DND-41 (cell line): ENCODE measurements at regions not wholly inside any gene's neighbourhood (a gene's known extent, or its start where the extent isn't known, plus 50 kb on each side); places are given as distances from the start of the nearest gene placed in this dataset.

ENCODE experiments used
- ATAC-seq: fragments of 200-7000 bp; cut with Tn5 transposase; 3 replicates; pipeline ENCODE4 v1.9.1; 2021; ENCODE audit warnings: low read depth; ENCODE audit not compliant: insufficient read depth
- DNase-seq: peaks from one replicate; pipeline ENCODE4 v3.0.0-alpha.2; 2020
- H2AFZ ChIP-seq: 2 replicates; pipeline ENCODE4 v1.6.0; 2012; ENCODE audit warnings: low read depth, low read length
- H3K27ac ChIP-seq: 2 replicates; pipeline ENCODE4 v1.5.1; 2012; ENCODE audit warnings: low read length, inconsistent platforms
- H3K27me3 ChIP-seq: fragments of 200-600 bp; sonication (generic); 2 replicates; pipeline ENCODE4 v1.6.0; 2012; ENCODE audit warnings: low read length, mild to moderate bottlenecking, inconsistent platforms; ENCODE audit not compliant: insufficient read depth, poor library complexity
- H3K36me3 ChIP-seq: 2 replicates; pipeline ENCODE4 v1.5.1; 2012; ENCODE audit warnings: low read length, inconsistent platforms; ENCODE audit not compliant: insufficient read depth
- H3K4me1 ChIP-seq: 2 replicates; pipeline ENCODE4 v1.5.1; 2012; ENCODE audit warnings: mild to moderate bottlenecking, low read length; ENCODE audit not compliant: insufficient read depth
- H3K4me2 ChIP-seq: 2 replicates; pipeline ENCODE4 v1.6.0; 2012; ENCODE audit warnings: mild to moderate bottlenecking, moderate library complexity, low read length, inconsistent platforms; ENCODE audit not compliant: insufficient read depth
- H3K4me3 ChIP-seq, 2 experiments: fragments of 200-600 bp in 1 of 2; shearing (Covaris generic) in 1 of 2; 2 replicates each; pipeline ENCODE4 v1.5.1; 2012 to 2016; ENCODE audit warnings: inconsistent platforms in 2 of 2, low read length in 2 of 2, mild to moderate bottlenecking in 2 of 2, low read depth in 1 of 2, moderate library complexity in 1 of 2
- H3K79me2 ChIP-seq: 2 replicates; pipeline ENCODE4 v1.6.0; 2012; ENCODE audit warnings: low read length, inconsistent platforms; ENCODE audit not compliant: insufficient read depth
- H3K9ac ChIP-seq: 2 replicates; pipeline ENCODE4 v1.6.0; 2012; ENCODE audit warnings: low read depth, mild to moderate bottlenecking, inconsistent platforms, low read length, moderate library complexity
- H3K9me3 ChIP-seq: 2 replicates; pipeline ENCODE4 v1.5.1; 2012; ENCODE audit warnings: low read length, moderate library complexity, mild to moderate bottlenecking, inconsistent platforms; ENCODE audit not compliant: insufficient read depth, severe bottlenecking
- H4K20me1 ChIP-seq: 2 replicates; pipeline ENCODE4 v1.6.0; 2012; ENCODE audit warnings: low read length; ENCODE audit not compliant: insufficient read depth
- EZH2 ChIP-seq: IDR thresholded peaks from 3 replicates; pipeline ENCODE4 v1.6.1; 2012; ENCODE audit warnings: borderline replicate concordance, low read depth, mild to moderate bottlenecking, moderate library complexity, low read length, inconsistent platforms; ENCODE audit not compliant: severe bottlenecking
- TF ChIP-seq, protein P1 (sequence below): IDR thresholded peaks from 2 replicates; pipeline ENCODE4 v1.5.1; 2012; ENCODE audit warnings: borderline replicate concordance, low read length, moderate library complexity, mild to moderate bottlenecking; ENCODE audit not compliant: poor library complexity, severe bottlenecking; ENCODE audit errors: extremely low read depth

DNA sequence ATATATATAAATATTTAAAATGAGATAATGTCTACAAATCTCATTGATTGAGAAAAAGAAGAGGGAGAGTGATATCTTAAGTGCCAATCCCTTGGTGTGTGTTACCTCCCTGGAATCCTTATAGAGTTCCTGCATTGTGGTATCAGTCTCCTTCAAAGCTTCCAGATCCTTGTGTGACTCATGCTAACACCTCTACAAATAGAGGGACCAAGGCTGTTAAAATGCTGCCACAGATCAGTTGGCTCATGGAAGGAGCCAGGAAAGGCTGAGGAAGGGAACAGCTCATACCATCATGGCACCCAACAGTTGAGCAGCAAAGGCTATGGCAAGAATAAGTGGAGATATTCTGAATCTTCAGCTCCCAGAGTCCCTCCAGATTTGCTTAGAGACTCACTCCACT, 163.6 kb upstream of the ISX start:
- Histone ChIP-seq H3K27me3 (no peaks in the 10 kb centered on the region), H3K4me2 (no peak overlapping the region), H3K79me2 (no peaks in the 10 kb centered on the region), H3K4me3 (no peak overlapping the region), H3K9me3 (no peaks in the 10 kb centered on the region), H3K27ac (no peak overlapping the region), H3K4me1 (no peaks in the 10 kb centered on the region), H2AFZ (no peak overlapping the region), H3K9ac (no peak overlapping the region), H4K20me1 (no peaks in the 10 kb centered on the region), H3K36me3 (no peaks in the 10 kb centered on the region)
- no peak for TF ChIP-seq EZH2
- TF ChIP-seq, protein P1, sequence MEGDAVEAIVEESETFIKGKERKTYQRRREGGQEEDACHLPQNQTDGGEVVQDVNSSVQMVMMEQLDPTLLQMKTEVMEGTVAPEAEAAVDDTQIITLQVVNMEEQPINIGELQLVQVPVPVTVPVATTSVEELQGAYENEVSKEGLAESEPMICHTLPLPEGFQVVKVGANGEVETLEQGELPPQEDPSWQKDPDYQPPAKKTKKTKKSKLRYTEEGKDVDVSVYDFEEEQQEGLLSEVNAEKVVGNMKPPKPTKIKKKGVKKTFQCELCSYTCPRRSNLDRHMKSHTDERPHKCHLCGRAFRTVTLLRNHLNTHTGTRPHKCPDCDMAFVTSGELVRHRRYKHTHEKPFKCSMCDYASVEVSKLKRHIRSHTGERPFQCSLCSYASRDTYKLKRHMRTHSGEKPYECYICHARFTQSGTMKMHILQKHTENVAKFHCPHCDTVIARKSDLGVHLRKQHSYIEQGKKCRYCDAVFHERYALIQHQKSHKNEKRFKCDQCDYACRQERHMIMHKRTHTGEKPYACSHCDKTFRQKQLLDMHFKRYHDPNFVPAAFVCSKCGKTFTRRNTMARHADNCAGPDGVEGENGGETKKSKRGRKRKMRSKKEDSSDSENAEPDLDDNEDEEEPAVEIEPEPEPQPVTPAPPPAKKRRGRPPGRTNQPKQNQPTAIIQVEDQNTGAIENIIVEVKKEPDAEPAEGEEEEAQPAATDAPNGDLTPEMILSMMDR = no peak
- ATAC-seq (no peak), DNase-seq (no peak)

DNA sequence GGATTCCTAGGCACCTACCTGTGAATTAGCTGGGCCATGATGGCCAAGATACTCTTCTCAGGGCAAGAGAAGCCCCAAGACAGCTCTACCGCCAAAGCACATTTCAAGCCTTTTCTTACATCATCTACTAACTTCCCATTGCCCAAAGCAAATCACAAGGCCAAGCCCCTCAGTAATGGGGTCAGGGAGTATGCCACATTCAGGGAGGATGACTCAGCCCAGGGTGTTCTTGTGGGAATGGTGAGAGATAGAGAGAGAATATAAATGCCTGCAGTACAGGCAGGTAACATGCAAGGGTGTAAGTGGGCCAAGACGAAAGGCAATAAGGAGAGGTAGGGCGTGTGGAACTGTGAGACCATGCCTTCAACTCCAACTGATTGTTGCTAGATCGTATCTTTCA, 162.5 kb upstream of the ISX start:
- Histone ChIP-seq H3K4me1 (no peaks in the 10 kb centered on the region), H3K4me2 (no peak overlapping the region), H3K79me2 (no peaks in the 10 kb centered on the region), H3K27ac (no peak overlapping the region), H2AFZ (no peak overlapping the region), H3K36me3 (no peaks in the 10 kb centered on the region), H3K9me3 (no peaks in the 10 kb centered on the region), H4K20me1 (no peaks in the 10 kb centered on the region), H3K27me3 (no peaks in the 10 kb centered on the region), H3K4me3 (no peak overlapping the region), H3K9ac (no peak overlapping the region)
- DNase-seq (no peak), ATAC-seq (no peak)
- no peak for TF ChIP-seq EZH2
- TF ChIP-seq, protein P1 = no peak

DNA sequence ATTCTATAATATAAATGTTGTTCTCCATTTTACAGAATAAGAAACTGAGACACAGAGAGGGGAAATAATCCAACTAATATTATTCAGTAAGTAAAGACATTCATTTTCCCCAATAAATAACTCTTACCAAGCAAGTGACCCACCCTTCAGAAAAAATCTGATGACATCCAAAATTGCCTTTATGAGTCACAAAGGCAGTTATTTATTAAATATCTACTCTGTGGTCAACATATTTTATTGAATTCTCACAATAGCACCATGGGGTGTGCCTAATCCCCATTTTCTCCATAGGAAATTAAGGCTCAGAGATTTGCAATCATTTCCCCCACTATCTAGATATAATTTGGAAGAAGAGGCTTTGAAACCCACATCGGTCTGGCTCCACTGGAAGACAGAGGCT, 161.5 kb upstream of the ISX start:
- H4K20me1 ChIP-seq = no peaks in the 10 kb centered on the region
- DNase-seq (no peak), ATAC-seq (no peak)
- H2AFZ ChIP-seq = no peak overlapping the region
- H3K4me3 ChIP-seq = no peak overlapping the region
- H3K4me1 ChIP-seq = no peaks in the 10 kb centered on the region
- H3K9ac ChIP-seq = no peak overlapping the region
- TF ChIP-seq EZH2 = no peak
- TF ChIP-seq, protein P1 = no peak
- H3K4me2 ChIP-seq = no peak overlapping the region
- no peaks in the 10 kb centered on the region for H3K36me3 ChIP-seq
- no peaks in the 10 kb centered on the region for H3K9me3 ChIP-seq
- H3K27me3 ChIP-seq = no peaks in the 10 kb centered on the region
- no peak overlapping the region for H3K27ac ChIP-seq
- no peaks in the 10 kb centered on the region for H3K79me2 ChIP-seq

DNA sequence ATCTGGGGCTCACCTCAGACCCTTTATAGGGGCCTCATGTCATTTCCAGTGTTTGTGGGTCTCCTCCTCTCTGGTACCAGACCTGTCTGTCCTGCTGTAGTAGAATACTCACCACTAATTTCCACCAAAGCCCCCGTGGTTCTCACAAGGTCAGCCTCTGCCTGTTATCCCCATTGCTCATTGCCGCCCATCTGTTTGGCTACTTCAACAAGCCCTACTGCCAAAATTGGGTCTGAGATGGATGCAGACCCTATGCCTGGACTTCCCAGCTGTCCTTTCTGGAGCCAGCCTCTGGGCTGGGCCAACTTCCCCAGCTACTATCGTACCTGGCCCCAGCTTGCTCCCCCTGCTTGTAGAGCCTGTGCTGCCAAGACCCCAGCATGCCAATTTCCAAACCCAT, 152.1 kb upstream of the ISX start:
- no peaks in the 10 kb centered on the region for H3K9me3 ChIP-seq
- H3K9ac ChIP-seq = no peak overlapping the region
- H3K27ac ChIP-seq = no peak overlapping the region
- no peaks in the 10 kb centered on the region for H3K79me2 ChIP-seq
- TF ChIP-seq EZH2 = no peak
- TF ChIP-seq, protein P1 = no peak
- no peaks in the 10 kb centered on the region for H4K20me1 ChIP-seq
- H3K4me3 ChIP-seq = no peak overlapping the region
- DNase-seq (no peak), ATAC-seq (no peak)
- H3K27me3 ChIP-seq = no peaks in the 10 kb centered on the region
- H3K36me3 ChIP-seq = no peaks in the 10 kb centered on the region
- no peak overlapping the region for H3K4me2 ChIP-seq
- no peak overlapping the region for H2AFZ ChIP-seq
- H3K4me1 ChIP-seq = no peaks in the 10 kb centered on the region
